GM13976 (cell line): ENCODE measurements at regions not wholly inside any gene's neighbourhood (a gene's known extent, or its start where the extent isn't known, plus 50 kb on each side); places are given as distances from the start of the nearest gene placed in this dataset.
"Not testable (repeated sequence)": the region's sequence is repeated elsewhere in the genome, so short reads cannot be mapped to it uniquely, and the experiment has no call there.

Experiments
- DNase-seq: peaks from one replicate; pipeline ENCODE4 v3.0.0; 2012; ENCODE audit warnings: low spot score
- CTCF ChIP-seq: IDR thresholded peaks from 2 replicates; pipeline ENCODE4 v1.5.1; 2012; ENCODE audit warnings: borderline replicate concordance, mild to moderate bottlenecking; ENCODE audit not compliant: insufficient read depth; ENCODE audit errors: extremely low read depth, missing control alignments, control extremely low read depth
- in situ Hi-C: fragments of 300-500 bp; cut with MboI; formaldehyde crosslinking; loops from one replicate; pipeline ENCODE4 v1.12.0; 2022; ENCODE audit warnings: low sequenced_read_pairs, mixed read lengths, inconsistent platforms; ENCODE audit not compliant: unreplicated experiment

DNA sequence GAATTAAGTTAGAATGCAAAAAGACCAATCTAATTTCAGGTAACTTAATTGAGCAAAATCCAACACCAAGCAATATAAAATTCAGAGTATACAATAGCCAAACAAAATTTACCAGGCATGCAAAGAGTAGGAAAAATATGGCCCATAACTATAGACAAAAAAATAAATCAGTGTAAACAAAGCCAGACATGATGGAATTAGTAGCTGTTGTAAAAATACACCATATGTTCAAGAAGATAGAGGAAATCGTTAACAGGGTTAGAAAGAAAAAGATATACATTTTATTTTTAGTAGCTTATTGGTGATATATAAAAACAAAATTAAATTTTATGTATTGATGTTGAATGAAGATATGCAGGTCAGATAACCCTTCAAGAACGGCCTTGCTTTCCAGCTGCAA is 621.1 kb upstream of the MIR17HG start:
- in situ Hi-C loops, result no loop called here
- DNase-seq, result no peak
- no peak for TF ChIP-seq CTCF

GRCh38 chr13:90732049-90732448 is 615.4 kb upstream of the MIR17HG start:
- no peak for DNase-seq
- in situ Hi-C loops, result no loop called here
- TF ChIP-seq CTCF, result no peak

- in situ Hi-C loops, DNase-seq: not testable (repeated sequence)
Observed at GRCh38 chr13:90734497-90734896, 613.0 kb upstream of the MIR17HG start.

DNA sequence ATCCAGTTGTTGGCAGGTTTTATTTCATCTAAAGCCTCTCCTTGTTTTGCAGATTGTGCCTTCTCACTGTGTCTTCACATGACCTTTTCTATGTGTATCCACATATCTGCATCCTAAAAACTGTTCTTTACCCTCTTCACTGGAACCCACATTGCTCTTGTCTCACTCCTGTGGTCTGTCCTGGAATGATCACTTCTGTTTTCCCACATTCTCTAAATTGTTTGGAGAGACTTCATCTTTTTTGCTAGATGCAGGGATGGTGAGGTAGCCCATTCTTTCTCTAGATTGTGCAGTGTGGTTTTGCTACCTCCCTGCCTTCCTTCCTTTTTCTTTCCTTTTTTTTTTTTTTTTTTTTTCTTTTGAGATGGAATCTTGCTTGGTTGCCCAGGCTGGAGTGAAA is 608.6 kb upstream of the MIR17HG start:
- in situ Hi-C loops, result no loop called here
- TF ChIP-seq CTCF, result no peak
- no peak for DNase-seq

DNA sequence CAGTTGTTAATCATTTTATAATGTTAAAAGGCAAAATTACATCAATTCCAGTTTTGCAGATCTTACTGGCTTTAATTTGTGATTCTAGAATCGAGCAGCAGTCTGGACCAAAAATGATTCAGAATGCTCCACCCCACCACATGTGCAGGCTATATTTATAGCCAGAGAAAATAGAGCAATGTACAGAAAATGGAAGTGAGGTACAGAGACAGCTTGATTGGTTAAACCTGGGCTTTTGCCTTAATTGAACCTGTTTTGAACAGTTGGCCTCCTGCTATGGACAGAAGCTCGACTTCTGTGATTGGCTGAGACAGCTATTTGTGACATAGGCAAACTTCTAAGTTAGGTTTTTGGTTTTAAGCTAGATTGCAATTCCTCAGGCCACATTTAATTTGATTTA is 607.4 kb upstream of the MIR17HG start:
- no peak for TF ChIP-seq CTCF
- DNase-seq, result no peak
- in situ Hi-C loops, result no loop called here

- in situ Hi-C loops, result no loop called here
- DNase-seq, result no peak
- no peak for TF ChIP-seq CTCF
Observed at GRCh38 chr13:90742381-90742780, 605.1 kb upstream of the MIR17HG start.

GRCh38 chr13:90746230-90746629 is 601.3 kb upstream of the MIR17HG start:
- no peak for DNase-seq
- in situ Hi-C loops, result no loop called here

More at GRCh38 chr13:90746230-90746629, 601.3 kb upstream of the MIR17HG start:
- no peak for TF ChIP-seq CTCF
